ENCODE measurements at regions not wholly inside any gene's neighbourhood (a gene's known extent, or its start where the extent isn't known, plus 50 kb on each side); places are given as distances from the start of the nearest gene placed in this dataset.

- no peak for DNase-seq (ENCODE audit: extremely low read depth, low read depth)
- no peak for TF ChIP-seq CTCF (IDR thresholded peaks at IDR 0.05; ENCODE audit: low read depth, low read length)
Measured at GRCh38 chr9:87243602-87244001, 254.1 kb upstream of the DAPK1 start.

- no peak for TF ChIP-seq CTCF (IDR thresholded peaks at IDR 0.05; ENCODE audit: low read depth, low read length)
- DNase-seq (ENCODE audit: extremely low read depth, low read depth), result no peak
Measured at GRCh38 chr9:87245271-87245670, 252.4 kb upstream of the DAPK1 start.

DNA sequence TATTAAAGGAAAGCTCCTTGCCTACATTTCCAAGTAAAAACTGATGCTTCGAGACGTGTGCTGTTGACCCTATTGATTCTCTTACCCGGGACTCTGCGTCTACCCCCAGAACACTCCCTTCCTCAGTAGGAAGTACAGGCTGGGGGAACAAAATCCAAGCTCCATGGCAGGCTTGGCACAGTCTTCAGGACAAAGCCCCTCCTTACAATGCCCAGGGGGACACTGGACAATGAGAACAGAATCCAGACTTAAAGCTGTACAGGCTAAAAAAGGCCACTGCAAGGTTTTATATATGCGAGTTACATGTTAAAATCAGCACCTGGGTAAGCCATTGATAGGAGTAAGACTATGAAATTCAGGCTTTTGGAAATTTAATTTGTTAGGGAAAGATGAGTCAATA lies 250.6 kb upstream of the DAPK1 start:
- no peak for TF ChIP-seq CTCF (IDR thresholded peaks at IDR 0.05; ENCODE audit: low read depth, low read length)
- DNase-seq (ENCODE audit: extremely low read depth, low read depth), result no peak

DNA sequence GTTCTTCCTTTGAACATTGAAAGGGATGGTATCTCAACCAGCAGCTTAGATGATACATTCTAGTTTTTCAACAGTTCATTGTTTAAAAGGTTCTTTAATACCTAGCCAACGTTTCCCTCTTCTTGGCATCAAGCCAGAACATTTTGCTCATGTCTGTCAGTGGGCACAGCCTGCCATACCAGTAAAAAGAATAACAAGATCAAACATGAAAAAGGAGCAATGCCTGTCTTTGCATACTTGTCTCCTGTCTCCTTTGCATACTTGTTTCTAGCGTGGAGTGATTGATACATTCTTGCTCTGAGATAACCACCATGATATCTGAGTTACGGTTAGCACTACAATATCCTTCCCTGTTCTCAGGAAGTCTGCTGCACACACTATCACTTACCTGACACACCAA lies 248.6 kb upstream of the DAPK1 start:
- TF ChIP-seq CTCF (IDR thresholded peaks at IDR 0.05; ENCODE audit: low read depth, low read length), result no peak
- no peak for DNase-seq (ENCODE audit: extremely low read depth, low read depth)

DNA sequence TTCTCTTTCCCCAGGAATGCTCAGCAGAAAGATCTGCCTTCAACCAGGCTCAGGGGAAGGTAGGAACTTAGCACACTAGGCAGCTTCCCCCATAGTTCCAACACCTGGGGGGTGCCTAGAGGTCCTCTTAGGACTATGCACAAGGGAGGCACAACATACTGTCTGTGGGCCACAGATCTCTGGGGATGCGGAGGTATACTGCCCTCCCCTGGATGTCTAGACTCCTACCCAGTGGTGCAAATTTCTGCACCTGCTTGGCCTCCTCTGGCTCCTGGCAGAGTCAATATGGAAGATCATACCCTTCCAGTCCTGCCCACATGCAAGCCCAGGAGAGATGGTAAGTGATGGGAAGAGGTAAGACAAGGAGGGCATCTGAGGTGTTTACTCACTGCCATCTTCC lies 247.5 kb upstream of the DAPK1 start:
- no peak for DNase-seq (ENCODE audit: extremely low read depth, low read depth)
- TF ChIP-seq CTCF (IDR thresholded peaks at IDR 0.05; ENCODE audit: low read depth, low read length), result no peak

DNA sequence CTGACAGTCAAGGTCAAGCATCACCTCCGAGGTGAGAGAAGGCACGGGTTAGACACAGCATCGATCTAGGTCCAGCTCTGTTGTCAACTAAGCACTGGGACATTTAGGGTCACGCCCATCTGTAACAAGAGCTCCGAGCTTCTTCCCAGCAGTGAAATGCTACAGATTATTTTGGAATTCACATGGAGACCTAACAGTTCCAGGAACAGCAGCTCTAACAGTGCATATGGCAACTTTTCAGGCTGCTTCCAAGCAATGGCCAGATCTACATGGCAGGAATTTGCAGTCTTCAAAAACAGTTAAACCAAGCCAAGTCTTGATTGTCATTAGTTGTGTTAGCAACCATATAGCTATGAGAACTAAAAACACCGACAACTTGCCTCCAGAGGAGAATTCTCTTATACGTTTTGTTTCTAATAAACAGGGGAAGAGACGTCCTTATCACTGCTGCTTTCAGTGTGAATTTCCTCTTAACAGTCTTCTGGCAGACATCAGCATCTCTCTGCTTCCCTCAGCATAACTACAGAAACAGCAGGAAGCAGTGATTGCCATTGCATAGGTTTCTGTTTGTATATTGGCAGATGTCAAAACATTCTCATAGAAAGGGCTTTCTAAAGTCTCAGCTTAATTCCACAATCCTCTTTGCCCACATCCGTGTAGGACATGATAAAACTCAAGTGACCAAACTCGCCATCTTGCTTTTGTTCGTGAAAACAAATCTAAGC lies 242.1 kb upstream of the DAPK1 start:
- DNase-seq (ENCODE audit: extremely low read depth, low read depth), result no peak

GRCh38 chr9:87256973-87257372 lies 240.7 kb upstream of the DAPK1 start:
- DNase-seq (ENCODE audit: extremely low read depth, low read depth), result no peak
- no peak for TF ChIP-seq CTCF (IDR thresholded peaks at IDR 0.05; ENCODE audit: low read depth, low read length)

More for the DNA sequence above, 242.1 kb upstream of the DAPK1 start:
- no peak for TF ChIP-seq CTCF (IDR thresholded peaks at IDR 0.05; ENCODE audit: low read depth, low read length)

Data from AG09319 (cell line).